SK-N-SH (cell line): ENCODE measurements at regions not wholly inside any gene's neighbourhood (a gene's known extent, or its start where the extent isn't known, plus 50 kb on each side); places are given as distances from the start of the nearest gene placed in this dataset.

ENCODE experiments used
- CTCF ChIA-PET: fragments of 300-600, 350-600 bp; formaldehyde crosslinking; extraction: SDS; loops from one replicate; lab custom pipeline; 2021; lab: Yijun Ruan, JAX
- POLR2A ChIA-PET: fragments of 350-600 bp; sonication (Branson Sonifier 250); formaldehyde crosslinking; extraction: SDS; loops from one replicate; lab custom pipeline; 2020; ENCODE audit warnings: antibody characterized with exemption, inconsistent platforms; lab: Yijun Ruan, JAX
- DNase-seq: peaks from one replicate; pipeline ENCODE4 v3.0.0; 2012
- H2AFZ ChIP-seq: fragments of 200-600 bp; sonication (generic); 2 replicates; pipeline ENCODE4 v1.8.1; 2016; ENCODE audit warnings: antibody characterized with exemption, mild to moderate bottlenecking, low read depth
- H3F3A ChIP-seq: fragments of 200-600 bp; sonication (generic); replicated peaks from 2 replicates; pipeline ENCODE3; 2016; ENCODE audit warnings: antibody characterized with exemption, mild to moderate bottlenecking; ENCODE audit not compliant: insufficient read depth
- H3K27ac ChIP-seq, 2 experiments: fragments of 200-500 bp in 1 of 2; fragments of 200-600 bp in 1 of 2; sonication (Bioruptor generic) in 1 of 2; sonication (generic), shearing (Covaris generic) in 1 of 2; 2 replicates each; pipeline versions ENCODE4 v1.5.1 to v1.6.1; 2014 to 2016; ENCODE audit warnings: low read depth in 2 of 2, inconsistent platforms in 1 of 2, low read length in 1 of 2, mild to moderate bottlenecking in 1 of 2, mixed read lengths in 1 of 2
- H3K27me3 ChIP-seq: fragments of 200-600 bp; sonication (generic), shearing (Covaris generic); 2 replicates; pipeline ENCODE4 v1.6.1; 2016; ENCODE audit warnings: mixed run types; ENCODE audit not compliant: insufficient read depth
- H3K36me3 ChIP-seq, 2 experiments: fragments of 200-500 bp in 1 of 2; fragments of 200-600 bp in 1 of 2; sonication (Bioruptor generic) in 1 of 2; sonication (generic) in 1 of 2; replicated peaks in 1 of 2; 2 replicates each; pipeline versions ENCODE3 to v1.5.1; 2014 to 2016; ENCODE audit warnings: low read length in 1 of 2, mild to moderate bottlenecking in 1 of 2; ENCODE audit not compliant: insufficient read depth in 2 of 2, control insufficient read depth in 1 of 2
- H3K4me1 ChIP-seq, 2 experiments: fragments of 200-500 bp in 1 of 2; fragments of 200-600 bp in 1 of 2; sonication (Bioruptor generic) in 1 of 2; sonication (generic), shearing (Covaris generic) in 1 of 2; 2 replicates each; pipeline versions ENCODE4 v1.5.1 to v1.6.1; 2014 to 2016; ENCODE audit warnings: low read depth in 1 of 2, low read length in 1 of 2, mixed run types in 1 of 2; ENCODE audit not compliant: insufficient read depth in 2 of 2, control insufficient read depth in 1 of 2
- H3K4me2 ChIP-seq: fragments of 200-600 bp; sonication (generic), shearing (Covaris generic); 2 replicates; pipeline ENCODE4 v1.6.1; 2017; ENCODE audit warnings: mixed run types
- H3K4me3 ChIP-seq, 2 experiments: fragments of 200-500 bp in 1 of 2; fragments of 200-600 bp in 1 of 2; sonication (Bioruptor generic) in 1 of 2; sonication (generic), shearing (Covaris generic) in 1 of 2; 2 replicates each; pipeline versions ENCODE4 v1.5.1 to v1.8.1; 2014 to 2016; ENCODE audit warnings: low read depth in 2 of 2, inconsistent platforms in 1 of 2, low read length in 1 of 2, mild to moderate bottlenecking in 1 of 2, mixed read lengths in 1 of 2, moderate library complexity in 1 of 2
- H3K79me2 ChIP-seq: fragments of 200-600 bp; sonication (generic); 2 replicates; pipeline ENCODE4 v1.8.1; 2017; ENCODE audit warnings: mild to moderate bottlenecking; ENCODE audit not compliant: insufficient read depth
- H3K9ac ChIP-seq: fragments of 200-600 bp; sonication (generic); 2 replicates; pipeline ENCODE4 v1.6.1; 2017; ENCODE audit warnings: mixed run types
- H3K9me2 ChIP-seq: fragments of 200-600 bp; sonication (generic); 2 replicates; pipeline ENCODE4 v1.6.1; 2017; ENCODE audit warnings: mixed run types
- H3K9me3 ChIP-seq: fragments of 200-600 bp; sonication (generic); 2 replicates; pipeline ENCODE4 v1.6.1; 2017; ENCODE audit warnings: mixed run types, mild to moderate bottlenecking, moderate library complexity
- H4K20me1 ChIP-seq: fragments of 200-600 bp; sonication (generic); 2 replicates; pipeline ENCODE4 v1.6.1; 2017; ENCODE audit warnings: mild to moderate bottlenecking, mixed run types; ENCODE audit not compliant: insufficient read depth
- CHD2 ChIP-seq: fragments of 150-350 bp; IDR thresholded peaks from 2 replicates; pipeline ENCODE4 v1.6.1; 2018; ENCODE audit warnings: low read length; ENCODE audit not compliant: partially characterized antibody
- FOXJ3 ChIP-seq: sonication (generic); formaldehyde crosslinking; IDR thresholded peaks from 2 replicates; pipeline ENCODE4 v1.5.1; 2020; ENCODE audit warnings: mild to moderate bottlenecking, missing genetic modification reagents
- GABPA ChIP-seq: IDR thresholded peaks from 2 replicates; pipeline ENCODE4 v1.4.0; 2012; ENCODE audit warnings: low read depth, mild to moderate bottlenecking
- JUND ChIP-seq: IDR thresholded peaks from 2 replicates; pipeline ENCODE4 v1.4.0; 2012
- RFX5 ChIP-seq: IDR thresholded peaks from 2 replicates; pipeline ENCODE4 v1.6.1; 2012; ENCODE audit warnings: mild to moderate bottlenecking, improper control_type of control experiment, low read length
- SIN3A ChIP-seq: IDR thresholded peaks from 2 replicates; pipeline ENCODE4 v1.6.1; 2012; ENCODE audit warnings: low read depth, mild to moderate bottlenecking, low read length, moderate library complexity, borderline replicate concordance
- WGBS: methylation state at CpG from one replicate; pipeline ENCODE4 v1.1.6; 2017; ENCODE audit warnings: low lambda C conversion rate; 5-methylcytosine and 5-hydroxymethylcytosine counted together
- TF ChIP-seq, protein P1 (sequence below): fragments of 150-350 bp; IDR thresholded peaks from 2 replicates; pipeline ENCODE4 v1.6.1; 2016; ENCODE audit warnings: mild to moderate bottlenecking, low read depth, low read length
- TF ChIP-seq, protein P2 (sequence below): fragments of 200-600 bp; sonication (generic); IDR thresholded peaks from 2 replicates; pipeline ENCODE4 v1.6.1; 2017; ENCODE audit warnings: antibody characterized with exemption, mild to moderate bottlenecking, moderate library complexity

DNA sequence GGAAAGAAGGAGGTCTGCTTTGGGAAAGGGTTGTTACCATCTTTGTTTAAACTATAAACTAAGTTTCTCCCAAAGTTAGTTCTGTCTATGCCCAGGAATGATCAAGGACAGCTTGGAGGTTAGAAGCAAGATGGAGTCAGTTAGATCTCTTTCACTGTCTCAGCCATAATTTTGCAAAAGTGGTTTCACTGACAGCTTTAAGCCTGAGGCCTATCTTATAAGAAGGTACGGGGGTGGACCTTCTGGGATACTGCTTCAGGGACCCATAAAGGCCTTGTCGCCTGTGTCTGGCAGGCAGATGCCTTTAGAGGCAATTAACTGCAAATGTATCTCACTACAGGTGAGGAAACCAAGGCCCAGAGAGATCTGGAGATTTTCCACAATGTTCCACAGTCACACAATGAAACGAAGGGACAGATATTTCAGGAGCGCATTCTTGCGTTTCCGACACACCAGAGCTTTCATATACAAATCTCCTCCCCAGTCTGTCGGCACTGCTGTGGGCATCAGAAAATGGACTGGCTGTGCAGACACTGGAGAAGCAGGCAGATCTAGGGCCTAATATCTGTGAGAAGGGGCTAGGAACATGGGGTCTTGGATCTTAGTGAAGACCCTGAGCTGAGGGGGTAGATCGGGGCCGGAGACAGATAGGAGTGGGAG, 169.5 kb upstream of the SMAD3 start:
- H3K79me2 ChIP-seq = no peaks in the 10 kb centered on the region
- no peaks in the 10 kb centered on the region for H3K9me3 ChIP-seq
- ChIA-PET CTCF (interaction anchor here (0.7 to 1.8 kb wide), 6 partner anchors 8 to 561 kb away, joined by 3 to 7 read pairs (median 4); no protein-coding TSS in a partner anchor), POLR2A (no interaction called here)
- no peaks in the 10 kb centered on the region for H3K9me2 ChIP-seq
- H3F3A ChIP-seq = no peaks in the 10 kb centered on the region
- H2AFZ ChIP-seq = no peak overlapping the region
- H3K36me3 ChIP-seq = no peaks in the 10 kb centered on the region
- DNase-seq = no peak
- WGBS = 92% methylated on average over 9 of the region's 9 CpGs
- H3K9ac ChIP-seq = no peak overlapping the region
- H3K27ac ChIP-seq = no peak overlapping the region
- H3K4me2 ChIP-seq = no peak overlapping the region
- H4K20me1 ChIP-seq = no peaks in the 10 kb centered on the region
- peaks cover 6 to 7% of the 10 kb centered on the region in 2 experiments; a peak in 2 of 4 replicates for H3K4me1 ChIP-seq
- no peaks in the 10 kb centered on the region for H3K27me3 ChIP-seq
- TF ChIP-seq GABPA = no peak
- H3K4me3 ChIP-seq = no peak overlapping the region

DNA sequence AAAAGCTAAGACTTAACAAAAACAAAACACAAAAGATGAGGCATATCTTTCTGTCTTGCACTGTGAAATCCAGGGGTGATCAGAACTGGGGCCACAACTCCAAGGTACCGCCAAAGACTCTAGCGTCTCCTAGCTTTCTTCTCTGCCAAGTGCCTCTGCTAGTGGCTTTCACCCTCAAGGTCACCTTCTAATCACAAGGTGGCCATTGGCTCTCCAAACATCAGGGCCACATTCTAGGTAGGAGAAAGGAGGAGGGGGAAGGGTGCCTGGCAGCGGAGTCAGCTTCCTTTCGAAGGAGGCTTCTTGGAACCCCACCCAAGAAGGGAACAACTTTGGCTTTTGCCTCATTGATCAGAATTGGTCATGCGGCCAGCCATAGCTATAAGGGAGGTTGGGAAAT, 168.8 kb upstream of the SMAD3 start:
- POLR2A ChIA-PET = no interaction called here
- H3K9ac ChIP-seq = no peak overlapping the region
- peaks cover 6 to 7% of the 10 kb centered on the region in 2 experiments; a peak in 2 of 4 replicates for H3K4me1 ChIP-seq
- no peak for DNase-seq
- H3F3A ChIP-seq = peaks cover 1% of the 10 kb centered on the region
- H3K9me3 ChIP-seq = no peaks in the 10 kb centered on the region
- H3K79me2 ChIP-seq = no peaks in the 10 kb centered on the region
- no peaks in the 10 kb centered on the region for H3K36me3 ChIP-seq
- H3K4me3 ChIP-seq = no peak overlapping the region
- TF ChIP-seq, protein P1, sequence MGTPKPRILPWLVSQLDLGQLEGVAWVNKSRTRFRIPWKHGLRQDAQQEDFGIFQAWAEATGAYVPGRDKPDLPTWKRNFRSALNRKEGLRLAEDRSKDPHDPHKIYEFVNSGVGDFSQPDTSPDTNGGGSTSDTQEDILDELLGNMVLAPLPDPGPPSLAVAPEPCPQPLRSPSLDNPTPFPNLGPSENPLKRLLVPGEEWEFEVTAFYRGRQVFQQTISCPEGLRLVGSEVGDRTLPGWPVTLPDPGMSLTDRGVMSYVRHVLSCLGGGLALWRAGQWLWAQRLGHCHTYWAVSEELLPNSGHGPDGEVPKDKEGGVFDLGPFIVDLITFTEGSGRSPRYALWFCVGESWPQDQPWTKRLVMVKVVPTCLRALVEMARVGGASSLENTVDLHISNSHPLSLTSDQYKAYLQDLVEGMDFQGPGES = no peak
- TF ChIP-seq JUND = no peak
- no peak for TF ChIP-seq RFX5
- TF ChIP-seq, all 33 proteins: peak for 0
- Histone ChIP-seq H3K27ac (no peak overlapping the region), H3K9me2 (no peaks in the 10 kb centered on the region), H3K27me3 (no peaks in the 10 kb centered on the region), H4K20me1 (no peaks in the 10 kb centered on the region), H2AFZ (no peak overlapping the region), H3K4me2 (no peak overlapping the region)
- WGBS = 94% methylated on average over 5 of the region's 5 CpGs
- CTCF ChIA-PET = interaction anchor here (0.8 to 1.8 kb wide), 6 partner anchors 7 to 560 kb away, joined by 3 to 7 read pairs (median 4); no protein-coding TSS in a partner anchor

DNA sequence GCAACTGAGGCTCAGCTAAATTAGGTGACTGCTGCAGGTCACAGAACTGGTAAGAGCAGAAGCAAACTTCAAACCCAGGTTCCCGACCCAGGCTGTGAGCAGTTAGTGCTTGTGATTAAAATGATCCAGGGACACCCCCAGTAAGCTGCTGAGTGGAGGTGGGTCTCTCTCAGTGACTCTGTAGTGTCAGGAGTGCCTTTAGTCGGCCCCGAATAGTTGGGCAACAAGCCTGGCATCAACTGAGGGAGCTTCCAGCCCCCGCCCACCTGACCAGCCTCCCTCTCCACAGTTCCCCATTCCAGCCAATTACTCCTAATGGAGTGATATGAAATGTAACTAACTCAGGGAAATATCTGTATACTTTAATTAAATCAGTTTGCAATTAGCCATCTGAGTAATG, 168.0 kb upstream of the SMAD3 start:
- TF ChIP-seq, protein P2, sequence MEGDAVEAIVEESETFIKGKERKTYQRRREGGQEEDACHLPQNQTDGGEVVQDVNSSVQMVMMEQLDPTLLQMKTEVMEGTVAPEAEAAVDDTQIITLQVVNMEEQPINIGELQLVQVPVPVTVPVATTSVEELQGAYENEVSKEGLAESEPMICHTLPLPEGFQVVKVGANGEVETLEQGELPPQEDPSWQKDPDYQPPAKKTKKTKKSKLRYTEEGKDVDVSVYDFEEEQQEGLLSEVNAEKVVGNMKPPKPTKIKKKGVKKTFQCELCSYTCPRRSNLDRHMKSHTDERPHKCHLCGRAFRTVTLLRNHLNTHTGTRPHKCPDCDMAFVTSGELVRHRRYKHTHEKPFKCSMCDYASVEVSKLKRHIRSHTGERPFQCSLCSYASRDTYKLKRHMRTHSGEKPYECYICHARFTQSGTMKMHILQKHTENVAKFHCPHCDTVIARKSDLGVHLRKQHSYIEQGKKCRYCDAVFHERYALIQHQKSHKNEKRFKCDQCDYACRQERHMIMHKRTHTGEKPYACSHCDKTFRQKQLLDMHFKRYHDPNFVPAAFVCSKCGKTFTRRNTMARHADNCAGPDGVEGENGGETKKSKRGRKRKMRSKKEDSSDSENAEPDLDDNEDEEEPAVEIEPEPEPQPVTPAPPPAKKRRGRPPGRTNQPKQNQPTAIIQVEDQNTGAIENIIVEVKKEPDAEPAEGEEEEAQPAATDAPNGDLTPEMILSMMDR = no peak
- TF ChIP-seq SIN3A (no peak), FOXJ3 (CRISPR knock-in tag) (no peak), CHD2 (no peak), JUND (no peak)
- TF ChIP-seq, all 33 proteins: peak for 0
- Histone ChIP-seq H3K4me3 (no peak overlapping the region), H3K9me3 (no peaks in the 10 kb centered on the region), H3F3A (peaks cover 4% of the 10 kb centered on the region), H3K4me1 (peaks cover 4 to 7% of the 10 kb centered on the region in 2 experiments; a peak in 2 of 4 replicates), H2AFZ (no peak overlapping the region), H3K36me3 (no peaks in the 10 kb centered on the region), H4K20me1 (no peaks in the 10 kb centered on the region), H3K27ac (no peak overlapping the region), H3K9me2 (no peaks in the 10 kb centered on the region), H3K4me2 (no peak overlapping the region), H3K27me3 (no peaks in the 10 kb centered on the region), H3K9ac (no peak overlapping the region), H3K79me2 (no peaks in the 10 kb centered on the region)
- DNase-seq = no peak
- CTCF ChIA-PET = interaction anchor here (1.1 kb wide), 2 partner anchors 45 to 49 kb away, joined by 3 to 4 read pairs; no protein-coding TSS in a partner anchor
- POLR2A ChIA-PET = no interaction called here
- WGBS = 82% methylated on average over 4 of the region's 4 CpGs
